ENCODE measurements at regions not wholly inside any gene's neighbourhood (a gene's known extent, or its start where the extent isn't known, plus 50 kb on each side); places are given as distances from the start of the nearest gene placed in this dataset.
"Not testable (repeated sequence)": the region's sequence is repeated elsewhere in the genome, so short reads cannot be mapped to it uniquely, and the experiment has no call there.

DNA sequence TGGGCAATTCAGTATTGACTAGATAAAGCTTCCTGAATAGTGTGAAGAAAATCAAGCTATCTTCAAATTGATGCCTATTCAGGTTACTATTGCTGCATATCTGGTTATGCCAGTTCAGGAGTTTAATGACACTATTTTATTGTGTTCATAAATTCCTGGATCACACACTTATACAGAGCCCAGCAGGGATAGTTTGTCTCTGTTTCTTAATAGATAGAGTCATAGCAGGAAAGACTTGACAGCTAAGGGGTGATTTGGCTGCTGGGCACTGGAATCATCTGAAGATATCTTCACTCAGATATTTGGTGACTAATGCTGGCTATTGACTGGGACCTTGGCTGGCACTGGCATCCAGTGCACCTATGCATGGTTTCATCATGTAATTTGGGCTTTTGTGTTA is 187.8 kb downstream of the PYDC2 start:
- no peak for DNase-seq

DNA sequence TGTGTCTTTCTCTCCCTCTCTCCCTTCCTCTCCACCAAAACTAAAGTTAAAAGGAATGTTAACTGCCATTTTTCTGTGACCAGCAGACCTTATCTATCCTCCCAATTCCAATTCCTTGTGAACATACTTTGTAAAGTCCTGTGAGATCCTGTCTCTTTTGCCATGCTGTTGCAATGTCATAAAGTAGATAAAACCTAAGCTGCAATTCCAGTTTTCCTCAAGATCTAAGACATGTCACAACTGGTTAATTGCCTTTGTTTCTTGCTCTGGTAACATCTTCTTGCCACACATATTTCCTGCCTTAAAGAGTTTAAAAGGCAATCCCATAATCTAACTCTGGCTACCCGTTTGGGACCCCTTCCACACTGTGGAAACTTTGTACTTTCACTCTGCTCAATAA is 188.7 kb downstream of the PYDC2 start:
- DNase-seq: no peak

DNA sequence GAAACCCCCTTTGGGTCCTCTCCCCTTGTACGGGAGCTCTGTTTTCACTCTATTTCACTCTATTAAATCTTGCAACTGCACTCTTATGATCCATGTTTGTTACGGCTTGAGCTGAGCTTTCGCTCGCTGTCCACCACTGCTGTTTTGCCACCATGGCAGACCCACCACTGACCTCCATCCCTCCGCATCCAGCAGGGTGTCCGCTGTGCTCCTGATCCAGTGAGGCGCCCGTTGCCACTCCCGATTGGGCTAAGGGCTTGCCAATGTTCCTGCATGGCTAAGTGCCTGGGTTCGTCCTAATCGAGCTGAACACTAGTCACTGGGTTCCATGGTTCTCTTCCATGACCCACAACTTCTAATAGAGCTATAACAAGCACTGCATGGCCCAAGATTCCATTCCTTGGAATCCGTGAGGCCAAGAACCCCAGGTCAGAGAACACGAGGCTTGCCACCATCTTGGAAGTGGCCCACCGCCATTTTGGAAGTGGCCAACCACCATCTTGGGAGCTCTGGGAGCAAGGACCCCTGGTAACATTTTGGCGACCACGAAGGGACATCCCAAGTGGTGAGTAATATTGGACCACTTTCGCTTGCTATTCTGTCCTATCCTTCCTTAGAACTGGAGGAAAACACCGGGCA is 197.9 kb downstream of the PYDC2 start:
- DNase-seq: not testable (repeated sequence)

DNA sequence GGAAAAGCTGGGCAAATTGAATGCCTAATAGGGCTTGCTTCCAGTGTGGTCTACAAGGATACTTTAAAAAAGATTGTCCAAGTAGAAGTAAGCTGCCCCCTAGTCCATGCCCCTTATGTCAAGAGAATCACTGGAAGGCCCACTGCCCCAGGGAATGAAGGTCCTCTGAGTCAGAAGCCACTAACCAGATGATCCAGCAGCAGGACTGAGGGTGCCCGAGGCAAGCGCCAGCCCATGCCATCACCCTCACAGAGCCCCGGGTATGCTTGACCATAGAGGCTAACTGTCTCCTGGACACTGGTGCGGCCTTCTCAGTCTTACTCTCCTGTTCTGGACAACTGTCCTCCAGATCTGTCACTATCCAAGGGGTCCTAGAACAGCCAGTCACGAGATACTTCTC is 201.2 kb downstream of the PYDC2 start:
- DNase-seq: not testable (repeated sequence)

DNA sequence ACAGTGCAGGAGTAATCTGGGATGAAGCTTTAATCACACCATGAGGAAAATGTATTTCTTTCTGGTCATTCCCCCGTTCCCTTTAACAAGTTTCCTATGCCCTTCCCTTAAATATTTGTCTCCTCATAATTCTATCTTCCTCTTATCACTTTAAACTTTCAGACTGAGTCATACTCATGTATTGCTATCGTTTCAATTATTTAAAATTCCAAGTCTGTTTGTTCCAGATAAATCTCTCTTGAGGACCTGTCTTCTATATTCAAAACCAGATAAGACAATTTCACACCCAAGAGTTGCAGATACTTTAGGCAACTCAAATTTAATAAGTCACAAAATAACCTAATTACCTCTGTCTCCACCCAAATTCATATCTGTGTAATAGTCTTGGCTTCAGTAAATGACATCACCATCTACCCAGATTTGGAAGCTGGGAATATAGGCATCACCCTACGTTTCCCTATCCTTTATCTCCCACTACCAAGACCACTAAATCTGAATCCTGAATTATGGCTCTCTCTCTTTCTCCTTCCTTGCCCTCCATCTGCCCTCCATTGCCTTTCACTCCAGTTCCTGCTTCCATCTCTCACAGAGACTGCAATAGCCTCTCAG is 220.1 kb downstream of the PYDC2 start:
- DNase-seq: peak; percentile 12

DNA sequence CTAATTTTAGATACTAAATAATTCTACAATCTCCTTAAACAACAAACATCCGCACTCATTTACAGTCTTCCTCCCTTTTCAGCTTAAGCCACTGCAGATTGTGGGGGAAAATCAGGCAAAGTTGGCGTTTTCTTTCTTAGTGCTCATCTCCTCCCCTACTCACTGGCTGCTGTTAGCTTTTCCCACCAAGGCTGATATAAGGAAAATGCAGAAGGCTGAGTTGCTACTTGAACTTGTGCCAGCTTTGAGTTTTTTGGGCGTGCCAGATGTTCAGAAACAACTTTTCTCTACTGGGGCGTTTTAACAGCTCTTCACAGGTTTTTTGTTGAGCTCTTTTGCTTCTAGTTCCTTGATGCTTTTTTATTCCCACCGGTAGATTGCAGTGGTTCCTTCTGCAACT is 222.0 kb downstream of the PYDC2 start:
- DNase-seq: no peak

DNA sequence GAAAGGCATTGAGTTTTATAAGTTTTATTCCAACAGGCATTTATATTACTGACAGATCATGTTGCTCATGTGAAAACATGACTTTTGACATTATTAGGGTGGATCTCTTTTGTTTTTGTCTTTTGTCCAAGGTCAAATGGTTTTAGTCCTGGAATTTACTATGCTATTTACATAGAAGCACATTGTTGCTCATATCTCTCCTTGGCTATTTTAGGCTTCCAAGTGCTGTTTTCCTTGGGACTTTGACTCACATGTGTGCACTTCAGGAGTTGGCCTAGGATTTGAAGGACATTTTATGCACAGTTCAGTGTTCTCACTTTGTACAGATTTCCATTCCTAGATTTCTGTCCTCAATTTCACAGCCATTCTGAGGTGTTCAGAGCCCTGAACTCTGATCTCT is 225.7 kb downstream of the PYDC2 start:
- no peak for DNase-seq

DNA sequence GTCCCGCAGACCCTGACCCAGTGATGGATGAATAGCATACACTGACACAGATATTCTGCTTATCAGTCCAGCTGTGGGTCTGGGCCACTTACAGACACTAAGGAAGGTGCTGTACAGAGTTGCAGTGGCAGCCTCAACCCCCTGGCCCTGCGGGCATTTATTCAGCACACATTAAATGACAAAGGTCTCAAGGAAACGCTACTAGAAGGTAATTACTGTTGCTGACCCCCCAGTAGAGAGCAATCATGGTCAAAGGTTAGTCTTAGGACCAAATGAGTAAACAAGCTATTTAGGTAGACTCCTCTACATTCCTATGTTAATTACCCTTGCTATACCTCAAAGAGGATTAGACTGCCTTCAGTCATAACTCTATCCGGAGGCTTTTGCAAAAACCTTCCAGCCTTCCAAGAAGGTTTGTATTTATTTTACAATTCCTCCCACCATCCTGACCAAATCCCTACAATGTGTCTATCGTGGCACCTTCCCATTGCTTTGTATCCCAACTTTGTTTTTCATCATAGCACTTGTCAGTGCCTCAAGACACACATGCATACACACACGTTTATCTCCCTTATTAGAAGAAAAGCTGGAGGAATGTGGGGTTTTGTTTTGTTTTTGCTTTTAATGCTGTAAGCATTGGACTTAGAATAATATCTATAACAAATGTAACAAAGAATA is 227.9 kb downstream of the PYDC2 start:
- DNase-seq: no peak

DNA sequence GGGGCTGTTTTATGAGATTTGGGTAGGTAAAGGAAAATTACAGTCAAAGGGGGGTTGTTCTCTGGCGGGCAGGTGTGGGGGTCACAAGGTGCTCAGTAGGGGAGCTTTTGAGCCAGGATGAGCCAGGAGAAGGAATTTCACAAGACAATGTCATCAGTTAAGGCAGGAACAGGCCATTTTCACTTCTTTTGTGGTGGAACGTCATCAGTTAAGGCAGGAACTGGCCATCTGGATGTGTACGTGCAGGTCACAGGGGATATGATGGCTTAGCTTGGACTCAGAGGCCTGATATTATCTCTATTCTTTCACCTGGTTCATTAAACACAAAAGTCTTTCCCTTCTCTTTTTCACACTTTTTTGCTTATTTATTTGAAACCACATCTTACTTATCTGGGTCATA is 230.2 kb downstream of the PYDC2 start:
- DNase-seq: not testable (repeated sequence)

DNA sequence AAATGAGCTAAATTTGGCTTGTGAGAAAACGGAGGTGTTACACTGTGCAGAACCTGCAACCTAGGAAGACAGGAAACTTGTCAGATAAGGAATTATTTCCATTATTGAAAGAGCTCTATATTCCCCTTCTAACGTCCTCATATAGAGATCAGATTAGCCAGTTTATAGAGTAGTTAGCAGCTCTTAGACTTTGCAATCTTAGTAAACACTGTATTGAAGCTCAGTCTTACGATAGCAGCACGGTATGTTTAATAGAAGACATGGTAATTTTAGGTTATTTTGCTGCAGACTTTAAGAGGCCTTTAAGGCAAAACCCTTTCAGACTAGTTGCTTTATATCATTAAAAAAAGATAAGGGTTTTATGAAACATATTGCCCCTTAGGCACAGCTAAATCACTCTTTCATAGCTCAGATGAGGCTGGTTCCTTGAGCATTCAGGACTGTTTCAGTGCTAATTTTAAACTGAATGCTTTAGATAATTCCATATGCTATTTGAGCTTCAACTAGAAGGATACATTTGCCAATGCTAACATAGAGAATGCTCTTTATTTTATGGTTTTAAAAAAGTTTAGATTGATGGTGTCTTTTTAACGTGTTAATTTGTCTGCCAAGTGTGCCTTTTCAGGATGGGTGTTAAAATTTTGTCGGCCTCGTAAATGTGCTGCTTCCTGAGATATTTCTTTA is 234.3 kb downstream of the PYDC2 start:
- no peak for DNase-seq

DNA sequence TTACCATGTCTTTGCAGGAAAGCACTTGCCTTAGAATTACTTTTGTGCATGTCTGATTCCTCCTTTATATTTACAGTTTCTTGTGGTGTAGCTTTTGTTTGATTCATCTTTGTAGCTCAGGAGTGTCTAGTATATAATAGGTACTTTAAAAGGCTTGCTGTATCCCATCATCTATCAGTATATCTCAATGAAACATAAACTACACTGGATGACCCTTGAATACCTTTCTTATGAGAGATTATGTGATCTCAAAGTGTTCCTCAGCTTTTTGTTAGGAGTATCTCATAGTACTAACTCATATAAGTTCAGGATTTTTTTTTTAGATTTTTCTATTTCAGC is 234.8 kb downstream of the PYDC2 start:
- no peak for DNase-seq

DNA sequence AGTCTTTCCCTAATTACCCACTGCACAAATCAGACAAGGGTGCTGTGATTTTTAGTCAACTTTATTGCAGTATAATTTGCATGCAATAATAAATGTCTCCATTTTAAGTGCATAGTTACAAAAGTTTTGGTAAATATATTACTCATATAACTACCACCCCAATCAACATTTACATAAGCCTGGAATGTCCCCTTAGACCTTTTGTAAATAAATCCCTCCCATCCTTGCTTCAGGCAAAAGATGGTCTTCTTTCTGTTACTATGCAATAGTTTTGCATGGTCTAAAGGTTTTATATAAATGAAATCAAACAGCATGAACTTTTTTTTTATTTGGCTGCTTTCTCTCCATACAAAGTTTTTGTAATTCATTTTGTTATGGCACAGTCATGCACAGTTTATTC is 235.4 kb downstream of the PYDC2 start:
- DNase-seq: no peak

DNA sequence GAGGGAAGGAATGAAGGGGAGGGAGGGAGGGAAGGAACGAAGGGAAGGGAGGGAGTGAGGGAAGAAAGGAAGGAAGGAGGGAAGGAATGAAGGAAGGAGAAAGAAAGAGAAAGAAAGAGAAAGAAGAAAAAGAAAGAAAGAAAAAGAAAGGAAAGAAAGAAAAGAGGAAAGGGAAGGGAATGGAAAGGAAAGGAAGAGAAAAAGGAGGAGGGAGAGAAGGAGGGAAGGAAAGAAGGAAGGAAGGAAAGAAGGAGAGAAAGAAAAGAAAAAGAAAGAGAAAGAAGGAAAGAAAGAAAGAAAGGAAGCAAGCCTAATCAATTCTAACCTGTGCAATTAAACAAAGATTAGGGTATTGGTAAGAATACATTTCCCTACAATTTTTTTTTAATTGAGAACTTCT is 238.6 kb downstream of the PYDC2 start:
- no peak for DNase-seq

DNA sequence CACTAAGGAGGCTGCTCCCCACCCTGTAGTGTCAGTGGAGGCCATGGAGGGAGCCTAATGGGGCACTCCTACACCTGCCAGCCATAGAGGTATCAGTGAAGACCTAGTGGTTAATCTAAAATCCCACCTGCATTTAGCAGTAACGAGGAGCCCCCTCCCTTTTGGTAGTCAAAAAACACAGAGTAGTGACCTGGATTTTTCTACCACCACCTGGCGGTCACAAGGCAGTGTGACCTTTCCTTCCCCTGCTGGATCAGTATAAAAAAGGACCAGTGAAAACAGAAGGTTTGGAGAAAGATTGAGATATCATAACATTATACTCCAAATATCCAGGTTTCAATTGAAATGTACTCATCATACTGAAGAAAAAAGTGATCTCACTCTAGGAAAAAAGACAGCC is 241.2 kb downstream of the PYDC2 start:
- no peak for DNase-seq

DNA sequence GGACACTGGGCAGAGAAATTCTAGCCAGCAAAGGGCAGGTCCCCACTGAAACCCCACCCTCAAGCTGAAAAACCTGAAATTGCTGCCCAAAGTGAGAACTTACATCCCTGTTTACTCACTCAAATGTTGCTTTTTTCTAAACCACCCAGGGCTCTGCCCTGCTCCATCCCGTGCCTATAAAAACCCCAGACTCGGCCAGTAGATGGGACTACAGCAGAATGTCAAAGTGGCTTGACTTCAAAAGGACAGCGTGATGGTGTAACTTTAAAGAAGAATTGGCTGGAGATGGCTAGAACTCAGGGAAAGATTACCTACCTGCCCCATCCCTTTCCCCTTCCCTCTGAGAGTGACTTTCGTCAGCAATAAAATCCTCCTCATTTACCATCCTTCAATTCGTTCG is 246.9 kb downstream of the PYDC2 start:
- no peak for DNase-seq

DNA sequence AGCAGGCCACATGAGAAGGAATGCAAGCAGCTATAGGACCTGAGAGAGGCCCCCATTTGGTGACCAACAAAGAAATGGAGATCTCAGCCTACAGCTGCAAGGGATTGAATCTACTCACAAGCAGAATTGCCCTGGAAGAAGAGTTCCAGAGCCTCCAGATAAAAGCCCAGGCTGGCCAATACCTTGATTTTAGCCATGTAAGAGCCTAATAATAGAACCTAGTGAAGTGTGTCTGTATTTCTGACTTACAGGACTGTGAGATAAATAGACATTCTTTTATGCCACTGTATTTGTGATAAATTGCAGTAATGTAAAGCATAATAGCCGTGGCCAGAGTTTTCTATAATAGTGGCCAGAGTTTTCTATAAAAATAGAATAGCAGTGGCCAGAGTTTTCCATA is 254.6 kb downstream of the PYDC2 start:
- no peak for DNase-seq

DNA sequence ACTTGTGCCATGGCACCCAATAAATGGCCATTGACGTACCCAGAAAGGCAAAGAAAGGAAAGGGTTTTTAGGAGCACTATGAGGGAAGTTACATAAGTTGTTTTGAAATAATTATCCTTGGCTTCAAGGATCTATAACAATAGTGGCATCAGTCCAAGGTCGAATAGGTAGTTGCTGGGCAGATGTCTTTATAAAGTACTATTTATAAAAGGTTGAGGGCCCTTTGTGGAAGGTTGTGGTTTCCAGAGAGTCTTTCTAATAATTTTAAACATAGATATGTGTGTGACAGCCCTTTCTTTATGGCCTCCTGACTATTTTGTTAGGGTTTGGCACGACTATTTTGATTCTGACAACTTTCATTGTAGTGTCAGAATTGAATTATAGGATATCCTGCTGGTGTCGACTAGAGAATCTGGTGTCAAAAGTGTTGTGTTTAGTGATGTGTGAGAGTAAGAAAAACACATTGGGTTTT is 260.5 kb downstream of the PYDC2 start:
- DNase-seq: no peak

DNA sequence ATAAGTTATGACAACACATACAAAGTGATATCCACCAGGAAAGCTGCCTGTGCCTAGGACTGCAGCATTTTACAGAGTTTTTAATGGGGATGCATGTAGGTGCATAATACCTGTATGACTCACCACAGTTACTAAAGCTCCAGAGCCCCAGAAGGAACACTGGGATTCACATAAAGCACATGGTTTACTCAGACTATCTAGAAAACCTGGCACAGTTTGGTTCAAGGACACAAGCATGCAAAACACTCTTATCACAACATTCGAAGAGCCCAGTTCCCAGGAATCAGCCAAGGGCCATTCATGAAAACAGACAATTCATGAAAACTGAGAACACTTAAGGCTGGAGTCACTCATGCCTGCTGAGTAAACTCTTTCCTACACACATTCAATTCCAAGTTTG is 261.0 kb downstream of the PYDC2 start:
- DNase-seq: no peak

DNA sequence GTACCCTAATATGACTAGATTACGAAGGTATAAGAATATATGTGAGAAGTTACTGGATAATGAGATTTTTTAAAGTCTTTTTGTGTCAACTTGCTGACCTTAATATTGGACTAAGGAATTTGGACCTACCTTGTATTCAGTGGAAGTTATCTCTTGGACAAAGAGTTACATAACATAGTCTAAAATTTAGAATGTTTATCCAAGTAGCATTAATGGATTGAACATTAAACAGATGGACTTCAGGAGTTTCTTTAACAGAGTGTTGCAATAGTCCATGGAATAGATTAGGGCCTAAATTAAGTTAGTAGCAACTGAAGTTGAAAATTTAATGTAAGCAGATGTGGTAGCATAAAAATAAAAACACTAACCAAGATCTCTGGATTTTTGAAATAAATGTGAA is 266.4 kb downstream of the PYDC2 start:
- DNase-seq: no peak

DNA sequence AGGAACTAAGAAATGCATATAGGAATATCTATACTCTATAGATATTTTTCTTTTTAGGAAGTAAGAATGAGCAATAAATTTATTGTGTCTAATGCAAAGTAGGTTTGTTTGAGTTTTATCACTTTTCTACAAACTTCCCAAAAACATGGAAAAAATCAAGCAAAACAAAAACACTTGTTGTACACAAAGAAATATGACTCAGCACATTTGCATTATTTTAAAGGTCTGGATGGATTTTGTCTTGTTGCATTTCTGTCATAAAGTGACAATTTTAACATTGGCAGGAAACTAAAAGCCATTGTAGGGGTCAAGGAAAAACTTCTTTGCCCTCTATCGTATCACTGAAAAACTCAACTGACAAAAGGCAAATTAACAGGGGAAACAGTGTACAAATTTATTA is 267.2 kb downstream of the PYDC2 start:
- DNase-seq: no peak

DNA sequence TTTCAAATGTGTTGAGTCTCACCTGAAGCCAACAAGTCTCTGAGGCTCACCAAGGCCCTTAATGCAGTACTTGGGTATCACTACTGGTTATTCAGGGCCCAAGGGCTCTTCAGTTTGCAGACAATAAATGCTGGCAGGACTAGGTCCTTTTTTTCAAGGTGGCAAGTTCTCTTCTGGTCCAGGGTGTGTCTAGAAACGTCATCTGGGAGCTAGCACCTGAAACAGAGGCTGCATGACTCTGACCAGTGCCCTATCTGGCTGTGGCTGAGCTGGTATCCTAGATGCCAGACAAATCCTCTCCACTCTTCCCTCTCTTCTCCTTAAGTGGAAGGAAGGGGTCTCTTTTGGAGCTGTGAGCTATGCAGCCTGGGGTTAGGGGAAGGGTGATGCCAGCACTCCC is 276.8 kb downstream of the PYDC2 start:
- DNase-seq: no peak

DNA sequence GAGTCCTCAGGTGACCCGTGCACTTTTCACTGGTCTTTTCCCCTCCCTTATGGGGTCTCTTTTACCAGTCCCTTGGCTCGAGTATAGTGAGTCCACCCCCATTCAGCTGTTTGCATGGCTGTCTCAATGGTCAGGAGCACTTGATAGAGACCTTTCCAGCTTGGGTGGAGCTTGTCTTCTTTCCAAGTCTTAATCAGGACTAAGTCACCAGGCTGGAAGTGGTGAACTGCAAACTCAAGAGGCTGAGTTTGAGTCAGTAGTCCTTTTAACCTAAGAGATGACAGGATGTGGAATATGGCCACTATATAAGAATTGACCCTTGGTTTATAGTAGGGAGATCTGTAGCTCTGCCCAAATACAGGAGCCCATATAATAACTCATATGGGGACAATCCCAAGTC is 279.7 kb downstream of the PYDC2 start:
- DNase-seq: no peak

DNA sequence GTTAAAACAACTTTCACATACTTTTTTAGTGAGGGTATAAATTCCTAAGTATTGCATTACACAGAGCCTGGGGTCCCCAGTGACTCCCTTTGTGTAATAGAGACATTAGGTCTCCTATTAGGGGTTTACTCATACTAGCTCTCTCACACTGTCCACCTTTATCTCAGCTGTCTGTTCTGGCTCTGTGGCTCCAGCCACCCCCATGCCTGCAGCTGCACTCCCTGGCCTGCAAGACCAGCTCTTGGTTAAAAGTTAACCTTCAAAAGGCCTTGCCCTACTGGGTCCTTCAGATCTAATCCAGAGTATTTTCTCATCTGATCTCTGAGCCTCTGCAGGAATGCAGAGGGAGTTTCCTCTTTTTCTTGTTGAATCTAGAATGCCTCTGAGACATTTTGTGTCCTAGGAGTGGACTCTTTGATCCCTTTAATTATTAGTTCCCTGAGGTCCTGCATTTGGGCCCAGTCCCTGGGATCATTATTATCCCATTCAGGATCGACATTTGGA is 280.9 kb downstream of the PYDC2 start:
- not testable (repeated sequence) for DNase-seq

DNA sequence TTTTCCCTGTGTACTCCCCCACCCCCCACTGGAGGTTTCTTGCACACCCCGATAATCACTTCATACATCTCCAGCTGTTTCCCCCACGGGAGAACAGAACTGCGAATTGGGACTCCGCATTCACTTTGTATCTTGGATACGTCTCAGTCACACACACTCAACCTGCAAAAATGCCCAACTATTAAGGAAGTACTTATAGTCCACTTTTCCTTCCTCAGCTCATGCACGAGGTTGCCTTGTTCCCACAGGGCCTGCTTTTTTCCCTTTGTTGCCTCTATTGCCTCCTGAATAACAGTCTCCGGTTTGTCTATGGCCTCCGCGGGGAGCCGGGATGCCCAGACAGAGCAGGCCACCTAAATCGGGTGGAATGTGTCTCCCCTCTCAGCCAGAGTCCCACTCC is 282.3 kb downstream of the PYDC2 start:
- DNase-seq: no peak
